ENCODE measurements at regions not wholly inside any gene's neighbourhood (a gene's known extent, or its start where the extent isn't known, plus 50 kb on each side); places are given as distances from the start of the nearest gene placed in this dataset.
"Not testable (repeated sequence)": the region's sequence is repeated elsewhere in the genome, so short reads cannot be mapped to it uniquely, and the experiment has no call there.

DNA sequence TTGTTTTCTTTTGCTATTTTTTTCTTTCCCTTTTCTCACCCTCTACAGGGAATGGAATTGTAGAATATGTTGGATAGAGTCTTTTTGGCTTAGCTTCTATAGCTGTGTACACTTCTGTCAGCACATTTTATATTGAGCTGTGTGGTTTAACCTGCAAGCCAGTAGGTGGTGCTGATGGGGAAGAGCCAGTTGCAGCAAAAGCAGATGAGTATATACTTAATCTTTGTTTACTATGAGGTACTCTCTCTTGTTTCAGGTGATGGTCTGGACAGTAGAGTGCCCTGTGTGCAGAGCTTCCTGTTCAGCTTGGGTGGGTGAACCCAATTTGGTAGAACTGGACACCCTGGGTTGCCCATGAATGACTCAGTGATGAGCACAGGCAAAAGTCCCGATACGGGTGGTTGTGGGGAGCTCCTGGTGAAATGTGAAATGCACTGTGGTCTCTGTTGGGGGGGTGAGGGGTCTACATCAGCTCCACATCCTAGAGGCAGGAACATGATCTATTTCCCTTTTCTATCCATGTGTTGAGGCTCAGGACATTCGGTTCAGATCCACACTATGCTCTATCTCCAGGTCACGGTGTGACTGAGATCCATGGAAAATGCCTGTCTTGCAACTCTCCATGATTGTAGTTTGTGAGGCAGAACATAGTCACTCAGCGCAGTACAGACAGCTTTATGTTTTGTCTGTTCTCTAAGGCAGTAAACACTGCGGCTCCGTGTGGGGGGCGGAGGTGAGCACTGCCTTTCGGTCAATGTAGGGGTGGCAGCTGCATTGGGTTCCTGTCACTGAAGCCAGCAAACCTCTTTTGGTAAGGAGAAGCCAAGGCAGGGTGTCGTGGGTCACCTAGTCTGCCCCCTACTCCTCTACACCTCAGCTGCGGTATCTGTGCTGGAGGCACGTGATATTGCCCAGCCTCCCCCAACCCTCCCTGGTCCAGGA, 353.2 kb downstream of the PRR16 start:
- DNase-seq = no peak

- no peak for DNase-seq
These were observed 354.0 kb downstream of the PRR16 start for GRCh38 chr5:120818128-120818527.

DNA sequence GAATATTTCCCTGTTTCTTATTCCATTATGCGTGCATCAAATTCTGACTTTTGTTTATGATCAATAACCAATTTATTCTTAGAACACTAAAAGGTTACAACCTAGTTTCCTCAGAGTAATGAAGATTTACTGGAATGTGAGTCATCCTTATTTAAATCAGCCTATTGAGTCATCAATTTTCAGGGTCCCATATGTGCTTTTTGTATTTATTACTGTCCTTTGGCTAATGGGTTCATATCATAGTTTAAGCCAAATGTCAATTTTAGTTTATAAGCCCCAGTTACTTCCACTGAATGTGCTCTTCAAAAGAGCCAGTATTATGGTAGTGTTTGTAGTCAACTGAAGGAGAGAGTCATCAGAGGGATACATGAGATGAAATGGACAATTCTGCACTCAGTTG, 359.2 kb downstream of the PRR16 start:
- DNase-seq = no peak

DNA sequence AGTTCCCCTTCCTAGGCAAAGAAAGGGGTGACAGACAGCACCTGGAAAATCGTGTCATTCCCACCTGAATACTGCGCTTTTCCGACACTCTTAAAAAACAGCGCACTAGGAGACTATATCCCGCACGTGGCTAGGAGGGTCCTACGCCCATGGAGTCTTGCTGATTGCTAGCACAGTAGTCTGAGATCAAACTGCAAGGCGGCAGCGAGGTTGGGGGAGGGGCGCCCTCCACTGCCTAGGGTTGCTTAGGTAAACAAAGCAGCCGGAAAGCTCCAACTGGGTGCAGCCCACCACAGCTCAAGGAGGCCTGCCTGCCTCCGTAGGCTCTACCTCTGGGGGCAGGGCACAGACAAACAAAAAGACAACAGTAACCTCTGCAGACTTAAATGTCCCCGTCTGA, 367.5 kb downstream of the PRR16 start:
- not testable (repeated sequence) for DNase-seq

DNA sequence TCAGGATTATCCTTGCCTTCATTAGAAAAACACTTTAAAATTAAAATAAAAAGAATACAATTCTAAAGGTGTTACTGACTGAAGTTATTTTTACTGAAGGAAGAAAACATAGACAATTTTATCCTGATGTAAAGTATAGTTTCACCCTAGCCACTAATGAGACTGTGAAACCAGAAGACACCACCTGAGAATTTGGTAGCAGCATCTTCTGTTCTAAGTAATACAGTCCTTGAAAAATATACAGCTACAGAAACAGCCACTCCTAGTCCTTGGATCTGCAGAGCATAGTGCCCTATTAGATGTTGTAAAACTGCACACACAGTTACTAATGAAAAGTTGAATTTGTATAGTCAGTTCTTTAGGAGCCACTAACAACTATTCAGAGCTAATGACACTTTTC, 377.7 kb downstream of the PRR16 start:
- DNase-seq = no peak

- no peak for DNase-seq
These were observed 379.4 kb downstream of the PRR16 start for GRCh38 chr5:120843390-120843980.

GRCh38 chr5:120848883-120849282, 384.8 kb downstream of the PRR16 start:
- DNase-seq = no peak

DNA sequence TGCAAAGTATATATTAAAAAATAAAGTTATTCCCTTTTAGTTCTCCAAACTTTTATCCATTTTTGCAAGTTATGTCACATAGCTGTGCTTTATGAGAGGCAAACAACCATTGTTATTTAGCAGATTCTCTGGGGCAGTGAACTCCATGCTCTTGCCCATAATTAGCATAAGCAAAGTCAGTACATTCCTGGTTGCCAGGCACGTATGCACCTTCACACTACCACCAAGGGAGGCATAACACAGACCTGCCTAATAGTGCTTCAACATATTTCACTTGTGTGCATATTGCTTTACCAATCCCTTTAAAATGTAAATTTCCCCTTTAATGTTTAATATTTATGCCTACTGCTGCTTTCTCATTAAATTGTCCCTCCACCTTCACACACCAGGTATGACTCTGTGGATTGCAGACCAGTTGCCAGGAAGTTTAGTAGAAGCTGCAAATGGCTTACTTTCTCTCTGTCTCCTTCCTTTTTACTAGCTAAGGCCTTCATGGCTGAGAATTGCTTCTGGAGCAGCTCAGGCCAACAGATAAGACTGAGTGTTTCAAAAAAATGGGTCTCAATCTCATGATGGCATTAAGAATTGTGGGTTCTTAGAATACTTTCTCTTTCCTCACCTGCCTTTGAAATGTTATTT, 388.2 kb downstream of the PRR16 start:
- no peak for DNase-seq

- no peak for DNase-seq
These were observed 402.9 kb downstream of the PRR16 start for GRCh38 chr5:120866997-120867396.

DNA sequence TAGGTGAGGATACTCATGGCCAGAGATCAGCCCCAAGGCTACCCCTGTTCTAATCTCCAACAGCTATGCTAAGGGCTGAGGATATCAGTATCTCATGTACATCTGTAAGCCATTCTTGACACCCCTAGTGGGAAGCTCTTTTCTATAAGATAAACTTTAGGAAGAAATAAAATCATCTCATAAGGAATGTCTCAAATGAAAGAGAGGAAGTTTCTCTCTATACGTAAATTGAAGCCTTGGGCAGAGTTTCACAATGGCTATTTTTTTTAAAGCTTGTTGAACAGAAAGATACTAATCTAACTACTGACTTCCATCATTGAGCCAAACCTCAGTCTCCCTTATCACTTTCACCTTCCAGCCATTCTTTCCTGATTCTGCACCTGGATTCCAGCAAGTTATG, 405.7 kb downstream of the PRR16 start:
- no peak for DNase-seq

DNA sequence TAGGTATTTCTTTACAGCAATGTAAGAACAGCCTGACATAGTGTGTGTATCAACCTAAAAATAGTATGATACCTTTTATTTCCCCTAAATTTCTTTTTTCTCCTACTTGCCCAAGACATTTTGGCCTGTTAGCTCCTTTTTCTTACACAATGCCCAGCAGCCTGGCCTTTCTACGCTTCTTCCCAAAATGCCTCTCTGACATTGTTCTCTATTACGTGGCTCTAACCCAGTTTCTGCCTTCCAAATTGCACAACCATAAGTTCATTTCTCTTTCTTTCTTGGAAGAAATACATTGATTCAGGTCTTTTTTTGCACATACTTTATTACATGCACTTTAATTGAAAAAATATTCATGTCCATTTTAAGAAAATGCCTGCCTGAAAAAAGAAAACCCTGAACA, 408.2 kb downstream of the PRR16 start:
- DNase-seq = no peak

DNA sequence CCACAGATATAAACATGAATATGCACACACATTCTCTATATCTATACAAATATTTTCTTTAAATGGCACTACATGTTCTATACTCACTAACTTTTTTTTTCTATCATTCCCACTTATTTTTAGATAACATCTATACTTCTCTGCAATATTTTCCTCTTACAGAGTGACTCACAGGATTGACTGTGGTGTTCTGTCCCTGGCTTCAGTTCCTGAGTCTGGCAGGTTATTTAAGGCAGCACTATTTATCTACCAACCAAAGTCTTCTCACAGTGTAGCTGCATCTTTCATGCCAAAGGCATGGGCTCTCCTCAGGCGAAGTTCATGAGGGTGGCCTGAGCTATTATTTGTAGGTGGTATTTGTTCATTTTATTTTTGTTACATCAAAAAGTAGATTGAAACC, 409.0 kb downstream of the PRR16 start:
- no peak for DNase-seq

- no peak for DNase-seq
These were observed 410.2 kb downstream of the PRR16 start for GRCh38 chr5:120874081-120874862.

- no peak for DNase-seq
These were observed 418.1 kb downstream of the PRR16 start for GRCh38 chr5:120882038-120882775.

- no peak for DNase-seq
These were observed 422.3 kb downstream of the PRR16 start for GRCh38 chr5:120886351-120886860.

DNA sequence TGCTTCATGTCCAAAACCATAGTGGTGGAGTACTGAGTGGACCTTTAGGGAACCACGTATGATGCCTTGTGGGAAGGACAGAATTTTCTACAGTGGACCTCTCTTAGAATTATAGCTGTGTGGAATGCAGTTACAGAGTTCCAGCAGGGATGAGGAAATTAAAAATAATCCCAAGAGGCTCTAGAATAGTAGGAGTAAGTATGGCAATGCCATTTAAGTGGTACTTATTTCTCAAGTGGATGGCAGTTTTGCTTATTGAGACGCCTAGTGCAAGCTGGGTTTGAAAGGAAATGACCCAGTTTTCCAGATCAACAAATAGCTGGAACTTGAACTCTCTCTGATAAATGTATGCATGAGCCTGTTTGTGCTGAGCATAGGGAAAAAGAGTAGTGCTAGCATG, 431.6 kb downstream of the PRR16 start:
- DNase-seq = no peak

DNA sequence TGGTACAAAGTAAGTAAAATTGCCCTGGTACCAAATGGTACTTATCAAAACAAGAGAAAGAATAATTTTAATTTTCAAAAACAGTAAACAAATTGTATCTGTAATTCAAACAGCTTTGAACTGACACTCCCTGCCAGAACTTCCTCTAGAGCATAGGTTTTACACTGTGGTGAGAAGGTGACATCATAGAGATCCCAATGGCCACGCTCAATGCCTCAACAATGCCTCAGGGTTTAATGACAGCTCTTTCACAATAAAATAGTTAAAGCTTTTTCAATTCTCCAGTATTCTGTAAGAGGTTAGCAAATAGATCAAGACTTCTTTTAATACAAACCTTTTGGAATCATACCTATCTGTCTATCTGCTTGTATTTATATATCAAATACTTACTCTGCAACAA, 437.1 kb downstream of the PRR16 start:
- DNase-seq = no peak

GRCh38 chr5:120907953-120908352, 443.9 kb downstream of the PRR16 start:
- no peak for DNase-seq

DNA sequence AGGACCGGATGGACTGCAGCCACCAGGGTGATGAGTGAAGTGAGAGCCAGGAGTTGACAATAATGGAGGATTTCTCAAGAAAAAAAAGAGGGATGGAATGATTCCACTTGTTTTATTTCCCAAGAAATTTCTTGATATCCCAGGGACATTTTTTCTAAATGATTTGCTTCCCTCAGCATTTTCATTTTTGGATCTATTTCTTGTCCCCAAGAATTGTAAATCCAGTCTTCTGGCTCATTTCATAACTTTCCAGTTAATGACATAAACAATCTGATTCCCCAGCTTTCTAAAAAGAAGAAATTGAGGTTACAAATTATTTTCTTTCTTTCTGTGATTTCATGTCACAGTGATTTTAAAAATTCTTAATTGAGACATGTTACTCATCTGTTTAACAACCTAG, 446.5 kb downstream of the PRR16 start:
- no peak for DNase-seq

DNA sequence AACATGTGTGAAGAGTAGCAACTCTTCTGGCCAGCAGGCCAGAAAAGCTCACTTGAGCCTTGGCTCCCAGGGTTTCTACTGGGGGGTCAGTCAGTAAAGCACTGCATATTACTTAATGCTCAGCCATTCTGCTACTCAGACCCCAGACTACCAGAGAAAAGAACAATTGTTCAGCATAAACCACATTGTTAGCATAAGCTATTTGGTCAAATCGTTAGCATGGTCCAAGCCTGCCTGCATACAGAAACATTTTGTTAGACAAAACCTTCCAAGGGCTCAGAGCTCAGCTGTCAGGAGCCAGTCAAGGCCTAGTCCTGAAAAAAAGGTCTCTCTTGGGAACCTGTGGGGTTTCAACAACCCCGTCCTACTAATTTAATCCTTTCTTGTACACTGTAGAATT, 449.3 kb downstream of the PRR16 start:
- no peak for DNase-seq

- no peak for DNase-seq
These were observed 453.2 kb downstream of the PRR16 start for GRCh38 chr5:120917214-120917758.

DNA sequence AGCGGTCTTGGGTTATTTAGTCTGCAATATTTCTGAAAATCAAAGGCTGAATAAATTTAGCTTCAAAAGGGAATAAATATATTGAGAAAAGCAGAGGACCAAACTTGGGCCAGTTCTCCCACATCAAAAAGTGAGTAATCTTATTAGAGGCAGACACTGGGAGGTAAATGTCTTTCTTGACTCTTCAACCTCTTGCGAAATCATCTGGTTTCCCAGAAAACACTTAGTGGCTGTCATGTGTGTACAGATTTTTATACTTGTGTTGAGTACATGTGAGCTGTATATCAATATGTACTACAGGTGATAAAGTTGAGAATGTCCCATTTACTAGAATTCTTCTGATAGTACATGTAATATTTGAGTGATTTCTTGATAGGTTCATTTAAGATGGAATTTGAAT, 454.9 kb downstream of the PRR16 start:
- no peak for DNase-seq

Data from activated CD4-positive, alpha-beta T cell treated with anti-CD3 and anti-CD28 coated beads, Interleukin-10, Interleukin-2, amounts not matched to agents 100 ng/mL and 50 ng/mL, durations not matched to agents 16 hours and 8 hours (primary cell).